ENCODE measurements at regions not wholly inside any gene's neighbourhood (a gene's known extent, or its start where the extent isn't known, plus 50 kb on each side); places are given as distances from the start of the nearest gene placed in this dataset.

- TF ChIP-seq CREM (IDR thresholded peaks at IDR 0.05; ENCODE audit: low read depth) (no peak), ZZZ3 (IDR thresholded peaks at IDR 0.05; ENCODE audit: control insufficient read depth, insufficient read length, low read depth) (no peak), NBN (IDR thresholded peaks at IDR 0.05) (no peak), EZH2 (IDR thresholded peaks at IDR 0.05; ENCODE audit: borderline replicate concordance, control insufficient read depth, low read depth, low read length) (no peak), CTCF (IDR thresholded peaks at IDR 0.05 in 2 of 3, conservative IDR thresholded peaks at IDR 0.05 in 1 of 3; ENCODE audit: control insufficient read depth in 2 of 3, extremely low read depth in 1 of 3, insufficient read depth in 1 of 3, low read depth in 3 of 3, low read length in 3 of 3) (no peak), SREBF2 (IDR thresholded peaks at IDR 0.05; ENCODE audit: low read length) (no peak), JUND (IDR thresholded peaks at IDR 0.05; ENCODE audit: low read depth, low read length) (no peak), MAX (IDR thresholded peaks at IDR 0.05; ENCODE audit: low read depth, low read length) (no peak), SMC3 (IDR thresholded peaks at IDR 0.05; ENCODE audit: borderline replicate concordance, low read length) (no peak), RELA (IDR thresholded peaks at IDR 0.05; ENCODE audit: borderline replicate concordance, partially characterized antibody) (no peak), HCFC1 (IDR thresholded peaks at IDR 0.05; ENCODE audit: low read length) (no peak), USF2 (IDR thresholded peaks at IDR 0.05; ENCODE audit: borderline replicate concordance, low read depth, low read length) (no peak), ZNF274 (IDR thresholded peaks at IDR 0.05; ENCODE audit: insufficient read depth, insufficient read length) (no peak), POLR2AphosphoS5 (IDR thresholded peaks at IDR 0.05; ENCODE audit: low read length) (no peak)
Observed at GRCh38 chrX:9335251-9335650, 129.6 kb upstream of the TBL1X start.

All from GM12878 (cell line).